ENCODE measurements at regions not wholly inside any gene's neighbourhood (a gene's known extent, or its start where the extent isn't known, plus 50 kb on each side); places are given as distances from the start of the nearest gene placed in this dataset.

- H3K36me3 ChIP-seq (ENCODE audit: control insufficient read depth in 1 of 2, insufficient read depth in 2 of 2, low read length in 2 of 2): no peaks in the 10 kb centered on the region
- H3K79me2 ChIP-seq (ENCODE audit: insufficient read depth, low read length): no peaks in the 10 kb centered on the region
- no TSS peak for BruUV-seq (replicated peaks)
- no peak overlapping the region for H3K27ac ChIP-seq (ENCODE audit: low read depth, low read length)
- no peak for DNase-seq (ENCODE audit: low read depth, low spot score)
- H3K27me3 ChIP-seq (ENCODE audit: insufficient read depth, low read length): 0 out of 2 replicates have a peak, but pooled peaks cover 6% of the 10 kb centered on the region
- ChIA-PET RAD21 (ENCODE audit: low non-redundant PET in 1 of 2, low total read pairs in 2 of 2, uncharacterized antibody in 2 of 2, unreplicated experiment in 2 of 2) (no interaction called here), POLR2A (no interaction called here), CTCF (no interaction called here)
- no peaks in the 10 kb centered on the region for H3K4me1 ChIP-seq (ENCODE audit: control insufficient read depth in 1 of 2, insufficient read depth in 2 of 2, low read length in 2 of 2)
- H3K4me3 ChIP-seq (replicated peaks in 1 of 2; ENCODE audit: low read depth in 1 of 2, low read length in 2 of 2): no peak overlapping the region
- H3K9me3 ChIP-seq (ENCODE audit: control insufficient read depth in 1 of 2, insufficient read depth in 1 of 2, low read depth in 1 of 2, low read length in 2 of 2): no peaks in the 10 kb centered on the region
- H3K4me2 ChIP-seq (ENCODE audit: low read length): no peak overlapping the region
- no peak for TF ChIP-seq ZBTB33 (IDR thresholded peaks at IDR 0.05; ENCODE audit: extremely low read depth, insufficient replicate concordance, low read length)
- TF ChIP-seq JUND (IDR thresholded peaks at IDR 0.05): no peak
- no peak for TF ChIP-seq EZH2 (IDR thresholded peaks at IDR 0.05)
- TF ChIP-seq CEBPB (IDR thresholded peaks at IDR 0.05; ENCODE audit: low read depth): no peak
- no peak for TF ChIP-seq YY1 (IDR thresholded peaks at IDR 0.05; ENCODE audit: extremely low read depth, insufficient replicate concordance, low read depth, low read length)
- TF ChIP-seq ZNF274 (IDR thresholded peaks at IDR 0.05; ENCODE audit: low read depth, low read length): no peak
- no peak for TF ChIP-seq SRF (IDR thresholded peaks at IDR 0.05; ENCODE audit: low read depth)
- TF ChIP-seq SIN3A (IDR thresholded peaks at IDR 0.05; ENCODE audit: low read depth): no peak
- no peak for TF ChIP-seq REST (IDR thresholded peaks at IDR 0.05; ENCODE audit: low read depth)
- TF ChIP-seq RAD21 (IDR thresholded peaks at IDR 0.05; ENCODE audit: low read depth): no peak
- TF ChIP-seq EZH2phosphoT487 (IDR thresholded peaks at IDR 0.05; ENCODE audit: borderline replicate concordance): no peak
- no peak for TF ChIP-seq TCF7L2 (IDR thresholded peaks at IDR 0.05; ENCODE audit: borderline replicate concordance, extremely low read depth, insufficient read depth, insufficient read length)
- TF ChIP-seq SP1 (IDR thresholded peaks at IDR 0.05; ENCODE audit: low read depth): no peak
- no peak for TF ChIP-seq EGR1 (IDR thresholded peaks at IDR 0.05; ENCODE audit: low read depth)
- TF ChIP-seq CTCF (IDR thresholded peaks at IDR 0.05 in 2 of 3, conservative IDR thresholded peaks at IDR 0.05 in 1 of 3; ENCODE audit: borderline replicate concordance in 1 of 3, insufficient read depth in 1 of 3, low read depth in 2 of 3, low read length in 2 of 3): no peak
- H3K9ac ChIP-seq (ENCODE audit: low read length): no peak overlapping the region
- no peak for ATAC-seq
- H4K20me1 ChIP-seq (ENCODE audit: insufficient read depth): no peaks in the 10 kb centered on the region
- H2AFZ ChIP-seq (ENCODE audit: low read depth, low read length, poor library complexity, severe bottlenecking): no peak overlapping the region
- H3K9me2 ChIP-seq (ENCODE audit: insufficient read depth): no peaks in the 10 kb centered on the region
- intact Hi-C loops (cut with micrococcal nuclease): no loop called here
Measured at GRCh38 chr14:36424478-36425102, 95.4 kb downstream of the NKX2-1 start.

All from HCT116 (cell line).